Prostate gland (tissue), 2 donors: ENCODE measurements at regions not wholly inside any gene's neighbourhood (a gene's known extent, or its start where the extent isn't known, plus 50 kb on each side); places are given as distances from the start of the nearest gene placed in this dataset.

Experiments
- DNase-seq: peaks from one replicate; pipeline ENCODE4 v3.0.0-alpha.2; 2019; ENCODE audit warnings: low spot score
- H3K27ac ChIP-seq, 2 donors: fragments of 200-600 bp; sonication (generic); 2 replicates each; pipeline ENCODE4 v1.5.1; 2017 to 2019
- H3K27me3 ChIP-seq: fragments of 200-600 bp; sonication (generic); replicated peaks from 2 replicates; pipeline ENCODE4 v1.5.1; 2019; ENCODE audit not compliant: insufficient read depth
- H3K36me3 ChIP-seq, 2 donors: fragments of 200-600 bp; sonication (generic); 1 replicate in 1 of 2; 2 replicates in 1 of 2; pipeline versions ENCODE4 v1.5.1 to v1.8.1; 2017 to 2019
- H3K4me1 ChIP-seq: fragments of 200-600 bp; sonication (generic); replicated peaks from 2 replicates; pipeline ENCODE4 v1.5.1; 2019
- H3K4me3 ChIP-seq, 2 donors: fragments of 200-600 bp; sonication (generic); 2 replicates each; pipeline ENCODE4 v1.5.1; 2017 to 2019
- H3K9me3 ChIP-seq: fragments of 200-600 bp; sonication (generic); 2 replicates; pipeline ENCODE4 v1.5.1; 2017
- POLR2A ChIP-seq: fragments of 450-650 bp; IDR thresholded peaks from one replicate; pipeline ENCODE4 v1.6.1; 2016; ENCODE audit warnings: antibody characterized with exemption, mild to moderate bottlenecking
- POLR2AphosphoS5 ChIP-seq: sonication (generic); formaldehyde crosslinking; IDR thresholded peaks from one replicate; pipeline ENCODE4 v1.6.1; 2017; ENCODE audit warnings: antibody characterized with exemption
- WGBS: methylation state at CpG from one replicate; pipeline ENCODE4 v1.1.5; 2018; 5-methylcytosine and 5-hydroxymethylcytosine counted together
- intact Hi-C: fragments of 100-400 bp; cut with DNase I; formaldehyde crosslinking; loops from one replicate; pipeline ENCODE4 v1.14.2; 2022
- TF ChIP-seq, protein P1 (sequence below), 4 experiments: fragments of 200-600 bp in 2 of 4; fragments of 450-650 bp in 2 of 4; sonication (generic) in 2 of 4; IDR thresholded peaks; 1 replicate in 3 of 4; 2 replicates in 1 of 4; pipeline ENCODE4 v1.5.1; 2016 to 2019; ENCODE audit warnings: antibody characterized with exemption in 4 of 4, mild to moderate bottlenecking in 2 of 4, moderate library complexity in 2 of 4

DNA sequence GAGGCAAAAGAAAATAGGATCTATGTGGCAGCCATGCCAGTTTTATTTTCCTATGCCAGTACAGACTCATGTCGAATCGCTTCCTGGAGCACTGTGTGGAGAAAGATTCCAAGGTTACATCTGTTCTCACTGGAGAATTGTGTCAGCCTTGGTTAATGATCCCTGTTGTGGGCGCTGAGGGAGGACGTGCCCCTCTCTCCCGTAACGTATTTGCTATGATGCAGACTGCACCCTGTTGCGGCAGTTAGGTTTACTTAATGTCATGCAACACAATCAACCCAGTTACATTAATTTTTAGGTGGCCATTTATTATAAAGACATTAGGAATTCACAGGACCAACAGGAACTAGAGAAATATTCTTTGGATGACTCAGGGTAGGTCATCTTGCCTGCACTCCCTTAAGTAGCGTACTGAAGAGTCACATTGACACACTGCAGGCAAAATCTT is 892.9 kb downstream of the EFNB2 start:
- WGBS, result 96% methylated on average over 8 of the region's 8 CpGs
- Histone ChIP-seq H3K4me3 (no peak overlapping the region), H3K9me3 (no peaks in the 10 kb centered on the region), H3K27ac (no peak overlapping the region), H3K4me1 (no peaks in the 10 kb centered on the region), H3K36me3 (no peaks in the 10 kb centered on the region), H3K27me3 (no peaks in the 10 kb centered on the region)
- DNase-seq, result no peak
- no peak for TF ChIP-seq POLR2A
- no peak for TF ChIP-seq POLR2AphosphoS5
- TF ChIP-seq, protein P1, sequence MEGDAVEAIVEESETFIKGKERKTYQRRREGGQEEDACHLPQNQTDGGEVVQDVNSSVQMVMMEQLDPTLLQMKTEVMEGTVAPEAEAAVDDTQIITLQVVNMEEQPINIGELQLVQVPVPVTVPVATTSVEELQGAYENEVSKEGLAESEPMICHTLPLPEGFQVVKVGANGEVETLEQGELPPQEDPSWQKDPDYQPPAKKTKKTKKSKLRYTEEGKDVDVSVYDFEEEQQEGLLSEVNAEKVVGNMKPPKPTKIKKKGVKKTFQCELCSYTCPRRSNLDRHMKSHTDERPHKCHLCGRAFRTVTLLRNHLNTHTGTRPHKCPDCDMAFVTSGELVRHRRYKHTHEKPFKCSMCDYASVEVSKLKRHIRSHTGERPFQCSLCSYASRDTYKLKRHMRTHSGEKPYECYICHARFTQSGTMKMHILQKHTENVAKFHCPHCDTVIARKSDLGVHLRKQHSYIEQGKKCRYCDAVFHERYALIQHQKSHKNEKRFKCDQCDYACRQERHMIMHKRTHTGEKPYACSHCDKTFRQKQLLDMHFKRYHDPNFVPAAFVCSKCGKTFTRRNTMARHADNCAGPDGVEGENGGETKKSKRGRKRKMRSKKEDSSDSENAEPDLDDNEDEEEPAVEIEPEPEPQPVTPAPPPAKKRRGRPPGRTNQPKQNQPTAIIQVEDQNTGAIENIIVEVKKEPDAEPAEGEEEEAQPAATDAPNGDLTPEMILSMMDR (IDR thresholded peaks at IDR 0.05), result no peak
- intact Hi-C loops, result no loop called here

DNA sequence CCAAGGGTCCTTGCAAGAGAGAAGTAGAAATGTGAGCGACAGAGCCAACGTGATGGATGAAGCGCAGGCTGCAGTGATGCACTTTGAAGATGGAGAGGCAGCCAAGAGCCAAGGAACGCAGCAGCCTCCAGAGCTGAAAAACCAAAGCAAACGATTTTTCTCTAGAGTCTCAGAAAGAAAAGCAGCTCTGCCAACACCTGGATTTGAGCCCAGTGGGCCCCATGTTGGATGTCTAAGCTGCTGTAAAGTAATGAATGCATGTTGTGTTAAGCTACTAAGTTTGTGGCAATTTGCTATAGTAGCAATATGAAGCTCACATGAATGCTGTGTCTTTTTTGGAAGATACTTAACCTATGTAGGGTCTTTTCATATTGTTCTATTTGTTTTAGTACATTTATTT is 894.3 kb downstream of the EFNB2 start:
- Histone ChIP-seq H3K9me3 (no peaks in the 10 kb centered on the region), H3K27me3 (no peaks in the 10 kb centered on the region), H3K4me3 (no peak overlapping the region), H3K4me1 (no peaks in the 10 kb centered on the region), H3K36me3 (no peaks in the 10 kb centered on the region), H3K27ac (no peak overlapping the region)
- DNase-seq, result no peak
- no peak for TF ChIP-seq POLR2A
- TF ChIP-seq, protein P1 (IDR thresholded peaks at IDR 0.05), result no peak
- 65% methylated on average over 5 of the region's 5 CpGs for WGBS
- intact Hi-C loops, result no loop called here

GRCh38 chr13:105638426-105638825 is 897.0 kb downstream of the EFNB2 start:
- DNase-seq, result no peak
- H3K4me1 ChIP-seq, result no peaks in the 10 kb centered on the region
- no peak overlapping the region for H3K4me3 ChIP-seq
- no peaks in the 10 kb centered on the region for H3K9me3 ChIP-seq
- no peaks in the 10 kb centered on the region for H3K27me3 ChIP-seq
- H3K27ac ChIP-seq, result no peak overlapping the region
- TF ChIP-seq, protein P1 (IDR thresholded peaks at IDR 0.05), result no peak
- no peak for TF ChIP-seq POLR2A
- TF ChIP-seq POLR2AphosphoS5, result no peak
- 95% methylated on average over 3 of the region's 3 CpGs for WGBS
- intact Hi-C loops, result no loop called here
- H3K36me3 ChIP-seq, result no peaks in the 10 kb centered on the region

DNA sequence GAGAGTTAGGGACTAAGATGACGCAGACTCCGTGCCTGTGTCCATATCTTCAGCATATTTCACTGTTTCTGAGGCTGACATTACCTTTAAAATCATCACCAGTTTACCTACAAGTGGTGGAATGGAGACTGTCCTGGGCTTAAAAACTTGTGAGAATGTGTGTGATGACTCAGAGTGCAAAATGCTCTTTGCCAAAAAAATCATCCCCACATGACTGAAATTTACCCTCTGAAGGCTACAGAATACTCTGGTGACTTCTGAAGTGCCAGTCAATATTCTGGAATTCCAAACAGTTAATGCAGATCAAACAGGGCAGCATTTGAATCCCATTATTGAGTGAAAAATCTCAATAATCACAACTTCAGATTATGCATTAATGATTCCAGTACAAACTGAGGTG is 901.4 kb downstream of the EFNB2 start:
- Histone ChIP-seq H3K4me3 (no peak overlapping the region), H3K4me1 (no peaks in the 10 kb centered on the region), H3K9me3 (no peaks in the 10 kb centered on the region), H3K36me3 (no peaks in the 10 kb centered on the region), H3K27me3 (no peaks in the 10 kb centered on the region), H3K27ac (no peak overlapping the region)
- no peak for DNase-seq
- intact Hi-C loops, result no loop called here
- no peak for TF ChIP-seq POLR2A
- TF ChIP-seq, protein P1 (IDR thresholded peaks at IDR 0.05), result no peak
- TF ChIP-seq POLR2AphosphoS5, result no peak
- WGBS, result 92% methylated on average over 2 of the region's 2 CpGs

- Histone ChIP-seq H3K4me3 (no peak overlapping the region), H3K27me3 (no peaks in the 10 kb centered on the region), H3K36me3 (no peaks in the 10 kb centered on the region), H3K4me1 (no peaks in the 10 kb centered on the region), H3K9me3 (no peaks in the 10 kb centered on the region), H3K27ac (no peak overlapping the region)
- TF ChIP-seq POLR2AphosphoS5, result no peak
- no peak for TF ChIP-seq POLR2A
- TF ChIP-seq, protein P1 (IDR thresholded peaks at IDR 0.05), result no peak
- no peak for DNase-seq
- WGBS, result 73% methylated on average over 6 of the region's 6 CpGs
- intact Hi-C loops, result no loop called here
Measured at GRCh38 chr13:105630431-105630830, 905.0 kb downstream of the EFNB2 start.
